Loucy (cell line): ENCODE measurements at regions not wholly inside any gene's neighbourhood (a gene's known extent, or its start where the extent isn't known, plus 50 kb on each side); places are given as distances from the start of the nearest gene placed in this dataset.

Experiments used
- EZH2phosphoT487 ChIP-seq: fragments of 200-600 bp; IDR thresholded peaks from 2 replicates; pipeline ENCODE4 v1.6.1; 2018; ENCODE audit warnings: antibody characterized with exemption, mild to moderate bottlenecking, moderate library complexity, borderline replicate concordance
- TF ChIP-seq, protein P1 (sequence below): fragments of 200-600 bp; sonication (generic); conservative IDR thresholded peaks from 2 replicates; pipeline ENCODE4 v1.5.1; 2014; ENCODE audit warnings: mild to moderate bottlenecking, antibody characterized with exemption, low read length

DNA sequence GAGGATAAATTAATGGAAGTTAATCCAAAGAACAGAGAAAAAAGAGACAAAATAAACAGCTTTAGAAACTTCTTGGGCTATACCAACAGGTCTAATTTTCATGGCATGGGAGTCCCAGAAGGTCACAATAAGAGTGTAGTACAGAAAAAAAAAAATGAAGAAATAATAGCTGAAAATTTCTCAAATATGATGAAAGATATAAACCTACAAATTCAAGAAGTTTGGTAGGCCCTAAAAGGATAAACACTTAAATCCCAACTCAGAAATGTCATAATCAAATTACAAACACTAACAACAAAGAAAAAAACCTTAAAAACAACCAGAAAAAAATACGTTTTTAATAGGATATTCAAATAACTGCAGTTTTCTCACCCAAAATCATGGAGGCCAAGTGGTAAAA, 229.3 kb upstream of the ZEB2 start:
- TF ChIP-seq, protein P1, sequence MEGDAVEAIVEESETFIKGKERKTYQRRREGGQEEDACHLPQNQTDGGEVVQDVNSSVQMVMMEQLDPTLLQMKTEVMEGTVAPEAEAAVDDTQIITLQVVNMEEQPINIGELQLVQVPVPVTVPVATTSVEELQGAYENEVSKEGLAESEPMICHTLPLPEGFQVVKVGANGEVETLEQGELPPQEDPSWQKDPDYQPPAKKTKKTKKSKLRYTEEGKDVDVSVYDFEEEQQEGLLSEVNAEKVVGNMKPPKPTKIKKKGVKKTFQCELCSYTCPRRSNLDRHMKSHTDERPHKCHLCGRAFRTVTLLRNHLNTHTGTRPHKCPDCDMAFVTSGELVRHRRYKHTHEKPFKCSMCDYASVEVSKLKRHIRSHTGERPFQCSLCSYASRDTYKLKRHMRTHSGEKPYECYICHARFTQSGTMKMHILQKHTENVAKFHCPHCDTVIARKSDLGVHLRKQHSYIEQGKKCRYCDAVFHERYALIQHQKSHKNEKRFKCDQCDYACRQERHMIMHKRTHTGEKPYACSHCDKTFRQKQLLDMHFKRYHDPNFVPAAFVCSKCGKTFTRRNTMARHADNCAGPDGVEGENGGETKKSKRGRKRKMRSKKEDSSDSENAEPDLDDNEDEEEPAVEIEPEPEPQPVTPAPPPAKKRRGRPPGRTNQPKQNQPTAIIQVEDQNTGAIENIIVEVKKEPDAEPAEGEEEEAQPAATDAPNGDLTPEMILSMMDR: no peak
- TF ChIP-seq EZH2phosphoT487: no peak
